Epidermal melanocyte (primary cell): ENCODE measurements at regions not wholly inside any gene's neighbourhood (a gene's known extent, or its start where the extent isn't known, plus 50 kb on each side); places are given as distances from the start of the nearest gene placed in this dataset.

Source experiments
- DNase-seq: peaks from one replicate; pipeline ENCODE4 v3.0.0; 2011; ENCODE audit warnings: low spot score; ENCODE audit not compliant: insufficient read length

GRCh38 chr20:48189181-48189580, 403.9 kb upstream of the SULF2 start:
- no peak for DNase-seq

- no peak for DNase-seq
Measured at GRCh38 chr20:48187851-48188250, 402.6 kb upstream of the SULF2 start.

- DNase-seq = no peak
Measured at GRCh38 chr20:48186915-48187314, 401.6 kb upstream of the SULF2 start.

GRCh38 chr20:48186447-48186846, 401.2 kb upstream of the SULF2 start:
- no peak for DNase-seq

GRCh38 chr20:48184229-48184628, 398.9 kb upstream of the SULF2 start:
- DNase-seq = no peak

- DNase-seq = no peak
Measured at GRCh38 chr20:48181261-48181935, 396.1 kb upstream of the SULF2 start.

- no peak for DNase-seq
Measured at GRCh38 chr20:48180618-48181017, 395.3 kb upstream of the SULF2 start.

GRCh38 chr20:48180024-48180423, 394.7 kb upstream of the SULF2 start:
- no peak for DNase-seq

GRCh38 chr20:48178633-48179032, 393.4 kb upstream of the SULF2 start:
- no peak for DNase-seq

- DNase-seq = no peak
Measured at GRCh38 chr20:48177058-48177457, 391.8 kb upstream of the SULF2 start.

GRCh38 chr20:48176139-48176538, 390.9 kb upstream of the SULF2 start:
- no peak for DNase-seq

- DNase-seq = no peak
Measured at GRCh38 chr20:48175261-48175660, 390.0 kb upstream of the SULF2 start.

GRCh38 chr20:48172357-48172702, 387.0 kb upstream of the SULF2 start:
- no peak for DNase-seq

GRCh38 chr20:48171626-48172356, 386.5 kb upstream of the SULF2 start:
- DNase-seq = no peak

- DNase-seq = no peak
Measured at GRCh38 chr20:48171071-48171470, 385.8 kb upstream of the SULF2 start.

- no peak for DNase-seq
Measured at GRCh38 chr20:48170625-48171024, 385.3 kb upstream of the SULF2 start.

- no peak for DNase-seq
Measured at GRCh38 chr20:48169650-48170225, 384.5 kb upstream of the SULF2 start.

- DNase-seq = no peak
Measured at GRCh38 chr20:48166082-48166835, 381.0 kb upstream of the SULF2 start.

GRCh38 chr20:48165401-48165685, 380.1 kb upstream of the SULF2 start:
- no peak for DNase-seq

- DNase-seq = no peak
Measured at GRCh38 chr20:48164566-48165400, 379.5 kb upstream of the SULF2 start.

GRCh38 chr20:48164034-48164433, 378.8 kb upstream of the SULF2 start:
- DNase-seq = no peak
